Mesendoderm (in vitro differentiated cells): ENCODE measurements at regions not wholly inside any gene's neighbourhood (a gene's known extent, or its start where the extent isn't known, plus 50 kb on each side); places are given as distances from the start of the nearest gene placed in this dataset.

Source experiments
- DNase-seq: peaks from one replicate; pipeline ENCODE4 v3.0.0; 2013
- H2AK5ac ChIP-seq: 2 replicates; pipeline ENCODE4 v1.6.1; 2013; ENCODE audit warnings: low read length, inconsistent platforms
- H2BK120ac ChIP-seq: 2 replicates; pipeline ENCODE4 v1.6.1; 2013; ENCODE audit warnings: low read depth, mild to moderate bottlenecking, low read length, moderate library complexity, mixed read lengths
- H2BK15ac ChIP-seq: replicated peaks from 2 replicates; pipeline ENCODE4 v1.6.1; 2013; ENCODE audit warnings: low read depth, mild to moderate bottlenecking, moderate library complexity
- H2BK5ac ChIP-seq: 2 replicates; pipeline ENCODE4 v1.6.1; 2013; ENCODE audit warnings: low read length, inconsistent platforms
- H3K18ac ChIP-seq: 2 replicates; pipeline ENCODE4 v1.6.1; 2013; ENCODE audit warnings: mild to moderate bottlenecking, low read length, mixed read lengths
- H3K23ac ChIP-seq: one replicate; pipeline ENCODE4 v1.6.1; 2013; ENCODE audit warnings: low read length
- H3K27ac ChIP-seq: 2 replicates; pipeline ENCODE4 v1.5.1; 2013; ENCODE audit warnings: low read depth, mild to moderate bottlenecking, inconsistent platforms, low read length, moderate library complexity
- H3K27me3 ChIP-seq: 2 replicates; pipeline ENCODE4 v1.6.1; 2013; ENCODE audit warnings: low read length, control low read depth, mild to moderate bottlenecking, inconsistent platforms; ENCODE audit not compliant: insufficient read depth, poor library complexity
- H3K36me3 ChIP-seq: 2 replicates; pipeline ENCODE4 v1.6.1; 2013; ENCODE audit warnings: low read length, inconsistent platforms; ENCODE audit not compliant: control insufficient read depth, insufficient read depth
- H3K4ac ChIP-seq: one replicate; pipeline ENCODE4 v1.6.1; 2013; ENCODE audit warnings: low read depth, mild to moderate bottlenecking, low read length, moderate library complexity
- H3K4me1 ChIP-seq: 2 replicates; pipeline ENCODE4 v1.6.1; 2013; ENCODE audit warnings: low read depth, low read length, inconsistent platforms; ENCODE audit not compliant: control insufficient read depth
- H3K4me2 ChIP-seq: 2 replicates; pipeline ENCODE4 v1.6.1; 2013; ENCODE audit warnings: low read length
- H3K4me3 ChIP-seq: 2 replicates; pipeline ENCODE4 v1.5.1; 2013; ENCODE audit warnings: mild to moderate bottlenecking, low read length
- H3K56ac ChIP-seq: one replicate; pipeline ENCODE4 v1.6.1; 2013; ENCODE audit warnings: low read length
- H3K79me1 ChIP-seq: 2 replicates; pipeline ENCODE4 v1.6.1; 2013; ENCODE audit warnings: low read length, inconsistent platforms
- H3K79me2 ChIP-seq: 2 replicates; pipeline ENCODE4 v1.6.1; 2013; ENCODE audit warnings: mild to moderate bottlenecking, low read length; ENCODE audit not compliant: control insufficient read depth, insufficient read depth
- H3K9ac ChIP-seq: 2 replicates; pipeline ENCODE4 v1.6.1; 2013; ENCODE audit warnings: low read length, inconsistent platforms
- H4K5ac ChIP-seq: one replicate; pipeline ENCODE4 v1.6.1; 2013; ENCODE audit warnings: low read length
- H4K8ac ChIP-seq: one replicate; pipeline ENCODE4 v1.6.1; 2013; ENCODE audit warnings: low read depth, mild to moderate bottlenecking, control low read depth, low read length, moderate library complexity
- WGBS: extraction: QIAGEN DNeasy Blood & Tissue Kit; methylation state at CpG from one replicate; pipeline ENCODE4 v1.1.7; 2013; ENCODE audit warnings: low lambda C conversion rate, missing lambda C conversion rate; ENCODE audit not compliant: insufficient coverage; ENCODE audit errors: extremely low coverage; 5-methylcytosine and 5-hydroxymethylcytosine counted together

DNA sequence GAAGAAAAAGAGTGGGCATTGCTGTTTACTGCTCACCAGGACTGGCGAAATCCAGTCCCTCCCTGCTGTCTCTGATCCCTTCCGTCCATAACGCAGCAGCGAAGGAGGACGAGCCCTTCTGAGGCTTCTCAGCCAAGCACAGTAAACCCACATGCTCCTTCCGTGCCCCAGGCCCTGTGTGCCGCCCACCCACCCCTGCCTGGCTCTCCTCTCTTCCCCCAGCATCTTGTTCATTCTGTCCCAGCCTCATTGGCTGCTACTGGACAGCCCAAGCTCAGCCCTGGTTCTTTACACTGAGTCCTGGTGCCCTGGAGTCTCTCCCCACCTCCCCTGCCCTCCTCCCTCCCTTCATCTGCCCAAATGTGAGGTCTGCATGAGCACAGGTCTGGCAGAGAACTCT, 559.7 kb downstream of the BRD1 start:
- H4K5ac ChIP-seq = no peak overlapping the region
- H3K4me2 ChIP-seq = no peak overlapping the region
- no peaks in the 10 kb centered on the region for H3K79me2 ChIP-seq
- DNase-seq = peak; percentile 5
- H3K27me3 ChIP-seq = no peaks in the 10 kb centered on the region
- no peak overlapping the region for H3K27ac ChIP-seq
- no peak overlapping the region for H2BK5ac ChIP-seq
- no peak overlapping the region for H3K4me3 ChIP-seq
- H3K79me1 ChIP-seq = no peaks in the 10 kb centered on the region
- peak overlapping the region; percentile 10 for H3K56ac ChIP-seq
- no peak overlapping the region for H3K9ac ChIP-seq
- no peak overlapping the region for H3K4ac ChIP-seq
- peak overlapping the region; percentile 0 for H2BK120ac ChIP-seq
- no peak overlapping the region for H3K23ac ChIP-seq
- H3K4me1 ChIP-seq = peaks cover 4% of the 10 kb centered on the region
- no peak overlapping the region for H3K18ac ChIP-seq
- H3K36me3 ChIP-seq = no peaks in the 10 kb centered on the region
- no peak overlapping the region for H4K8ac ChIP-seq
- no CpG with 5 or more reads among the region's 7 CpGs for WGBS
- no peak overlapping the region for H2BK15ac ChIP-seq
- H2AK5ac ChIP-seq = no peak overlapping the region

DNA sequence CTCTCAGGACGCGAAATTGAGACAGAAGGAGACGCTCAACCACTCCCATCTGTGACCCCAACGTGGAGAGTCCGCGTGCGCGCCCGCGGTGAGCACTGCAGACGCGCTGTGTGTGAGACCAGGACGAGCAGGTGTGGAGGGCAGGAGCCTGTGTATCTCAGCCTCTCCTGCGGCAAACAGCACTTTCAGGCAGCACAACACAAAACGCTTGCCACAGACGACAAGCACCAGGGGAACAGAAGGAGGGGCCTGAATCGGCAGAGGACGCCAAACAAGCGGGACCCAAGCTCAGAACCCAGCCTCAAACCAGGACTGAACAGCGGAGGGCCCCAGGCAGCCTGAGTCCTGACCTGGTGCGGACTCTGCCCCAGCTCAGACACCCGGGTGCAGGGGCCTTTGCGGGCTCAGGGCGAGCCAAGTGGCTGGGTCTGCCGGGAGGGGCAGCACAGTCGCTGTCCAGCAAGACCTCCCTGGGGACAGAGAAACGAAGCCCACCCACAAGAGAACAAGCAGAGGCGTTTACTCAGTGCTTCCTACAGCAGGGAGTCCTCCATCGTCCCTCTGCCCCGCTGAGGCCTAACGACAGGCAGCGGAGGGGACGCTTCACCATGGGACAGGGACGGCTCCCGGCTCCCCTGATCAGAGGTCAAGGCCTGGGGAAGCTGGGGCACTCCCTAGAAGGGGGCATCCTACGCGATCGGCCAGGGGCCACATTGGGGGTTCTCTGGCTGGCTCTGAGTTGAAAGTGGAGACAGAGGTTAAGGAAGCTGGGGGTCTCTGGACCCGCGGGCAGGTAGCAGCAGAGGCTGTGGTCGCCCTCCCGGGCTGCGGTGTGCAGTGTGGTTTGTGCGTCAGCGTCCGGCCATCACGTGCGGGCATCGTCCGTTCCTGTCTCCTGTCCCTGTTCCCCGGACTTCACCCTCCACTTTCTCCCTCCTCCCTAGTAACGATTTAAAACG, 560.8 kb downstream of the BRD1 start:
- no peak for DNase-seq

DNA sequence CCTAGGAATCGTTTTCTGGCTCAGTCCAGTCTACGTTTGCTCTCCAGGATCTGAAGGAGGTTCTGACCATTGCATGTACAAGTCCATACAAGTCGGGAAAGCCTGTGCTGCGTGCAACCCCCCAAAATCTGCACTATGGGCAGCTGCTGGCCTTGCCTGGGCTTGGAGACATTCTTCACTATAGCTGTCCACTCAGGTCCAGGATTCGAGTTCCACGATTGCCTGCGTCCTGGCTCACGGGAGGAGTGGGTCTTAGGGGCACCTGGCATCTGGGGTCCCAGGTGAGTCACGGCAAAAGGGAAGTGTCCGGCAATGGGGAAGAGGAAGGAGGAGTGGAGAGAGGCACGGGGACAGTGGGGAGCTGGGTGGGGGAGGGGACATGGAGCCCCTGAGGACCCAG, 563.0 kb downstream of the BRD1 start:
- no peak overlapping the region for H3K56ac ChIP-seq
- no peak overlapping the region for H2BK5ac ChIP-seq
- no peak overlapping the region for H3K4me2 ChIP-seq
- no peak overlapping the region for H2BK120ac ChIP-seq
- no peaks in the 10 kb centered on the region for H3K27me3 ChIP-seq
- H3K79me1 ChIP-seq = no peaks in the 10 kb centered on the region
- H4K5ac ChIP-seq = no peak overlapping the region
- H3K9ac ChIP-seq = no peak overlapping the region
- no peaks in the 10 kb centered on the region for H3K36me3 ChIP-seq
- H4K8ac ChIP-seq = no peak overlapping the region
- no peak for DNase-seq
- no peak overlapping the region for H2AK5ac ChIP-seq
- no peak overlapping the region for H3K4me3 ChIP-seq
- no peak overlapping the region for H3K4ac ChIP-seq
- WGBS = no CpG with 5 or more reads among the region's 11 CpGs
- no peaks in the 10 kb centered on the region for H3K79me2 ChIP-seq
- H3K27ac ChIP-seq = no peak overlapping the region
- no peak overlapping the region for H3K23ac ChIP-seq
- H3K4me1 ChIP-seq = peaks cover 1% of the 10 kb centered on the region
- no peak overlapping the region for H2BK15ac ChIP-seq
- H3K18ac ChIP-seq = no peak overlapping the region

More for the DNA sequence above, 560.8 kb downstream of the BRD1 start:
- Histone ChIP-seq H3K79me2 (no peaks in the 10 kb centered on the region), H3K79me1 (no peaks in the 10 kb centered on the region), H2AK5ac (no peak overlapping the region), H3K23ac (no peak overlapping the region), H3K18ac (no peak overlapping the region), H2BK120ac (no peak overlapping the region), H4K5ac (no peak overlapping the region), H2BK15ac (no peak overlapping the region), H3K4me3 (no peak overlapping the region), H3K36me3 (no peaks in the 10 kb centered on the region), H3K4ac (no peak overlapping the region), H3K4me2 (no peak overlapping the region), H4K8ac (no peak overlapping the region), H3K27me3 (no peaks in the 10 kb centered on the region), H3K56ac (peak overlapping the region; percentile 73), H3K9ac (no peak overlapping the region), H2BK5ac (no peak overlapping the region), H3K4me1 (peaks cover 4% of the 10 kb centered on the region), H3K27ac (no peak overlapping the region)
- no CpG with 5 or more reads among the region's 53 CpGs for WGBS

DNA sequence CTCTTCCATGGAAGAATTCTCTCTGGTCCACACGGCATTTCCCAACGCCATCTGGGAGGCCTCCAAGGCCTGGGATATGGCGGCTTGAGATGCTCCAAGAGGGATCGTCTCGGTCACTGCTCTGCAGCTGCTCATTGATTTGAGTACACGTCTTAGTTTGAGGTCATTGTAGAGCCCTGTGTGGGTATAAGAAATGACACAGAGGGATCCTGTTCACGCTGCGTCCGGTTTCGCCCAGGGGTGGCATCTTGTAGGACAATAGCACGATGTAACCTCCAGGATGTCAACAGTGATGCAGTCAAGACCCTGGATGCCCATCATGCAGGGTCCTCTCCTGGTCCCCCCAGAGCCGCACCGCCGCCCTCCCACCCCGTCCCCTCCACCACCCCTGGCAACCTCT, 564.6 kb downstream of the BRD1 start:
- Histone ChIP-seq H3K23ac (no peak overlapping the region), H3K4me2 (no peak overlapping the region), H2AK5ac (no peak overlapping the region), H3K4me3 (no peak overlapping the region), H3K9ac (no peak overlapping the region), H3K36me3 (no peaks in the 10 kb centered on the region), H2BK120ac (no peak overlapping the region), H3K79me1 (no peaks in the 10 kb centered on the region), H3K18ac (no peak overlapping the region), H2BK5ac (no peak overlapping the region), H3K4ac (no peak overlapping the region), H3K79me2 (no peaks in the 10 kb centered on the region), H3K27ac (no peak overlapping the region), H4K5ac (no peak overlapping the region), H3K27me3 (no peaks in the 10 kb centered on the region), H4K8ac (no peak overlapping the region), H3K4me1 (no peaks in the 10 kb centered on the region), H3K56ac (no peak overlapping the region), H2BK15ac (no peak overlapping the region)
- WGBS = no CpG with 5 or more reads among the region's 15 CpGs
- DNase-seq = no peak

DNA sequence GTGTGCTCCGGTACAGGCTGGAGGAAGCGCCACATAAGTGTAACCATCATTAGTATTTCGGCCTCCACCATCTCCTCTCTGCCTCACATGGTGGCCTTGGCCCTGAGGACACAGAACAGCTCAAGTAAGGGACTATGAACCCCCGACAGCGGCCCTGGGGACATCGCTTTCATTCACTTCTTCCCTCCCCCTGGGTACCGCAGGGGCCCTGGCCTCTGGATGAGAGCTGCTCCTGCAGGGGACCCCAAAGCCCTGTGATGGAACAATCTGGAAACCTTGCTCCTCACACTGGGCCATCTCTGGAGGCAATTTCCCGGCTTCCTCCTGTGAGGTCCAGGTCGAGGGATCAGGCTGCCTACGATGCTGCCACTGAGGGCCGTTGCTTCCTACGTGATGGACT, 565.5 kb downstream of the BRD1 start:
- H2BK15ac ChIP-seq = no peak overlapping the region
- DNase-seq = no peak
- WGBS = no CpG with 5 or more reads among the region's 12 CpGs

More for the DNA sequence above, 565.5 kb downstream of the BRD1 start:
- Histone ChIP-seq H3K4ac (no peak overlapping the region), H3K4me1 (no peaks in the 10 kb centered on the region), H3K4me3 (no peak overlapping the region), H3K27ac (no peak overlapping the region), H3K79me1 (no peaks in the 10 kb centered on the region), H2AK5ac (no peak overlapping the region), H3K79me2 (no peaks in the 10 kb centered on the region), H3K56ac (no peak overlapping the region), H3K4me2 (no peak overlapping the region), H3K9ac (no peak overlapping the region), H4K5ac (no peak overlapping the region), H3K23ac (no peak overlapping the region), H3K18ac (no peak overlapping the region), H3K36me3 (no peaks in the 10 kb centered on the region), H2BK120ac (no peak overlapping the region), H2BK5ac (no peak overlapping the region), H4K8ac (no peak overlapping the region), H3K27me3 (no peaks in the 10 kb centered on the region)
